BE2C (cell line): ENCODE measurements at regions not wholly inside any gene's neighbourhood (a gene's known extent, or its start where the extent isn't known, plus 50 kb on each side); places are given as distances from the start of the nearest gene placed in this dataset.

ENCODE experiments used
- DNase-seq: peaks from one replicate; pipeline ENCODE4 v3.0.0-alpha.2; 2020
- H3K27me3 ChIP-seq: fragments of 250-450 bp; sonication (Bioruptor Pico); 2 replicates; pipeline ENCODE4 v1.5.1; 2020; ENCODE audit warnings: mild to moderate bottlenecking
- H3K36me3 ChIP-seq: fragments of 250-450 bp; sonication (Bioruptor Pico); 2 replicates; pipeline ENCODE4 v1.5.1; 2020; ENCODE audit warnings: mild to moderate bottlenecking
- H3K4me1 ChIP-seq: fragments of 250-450 bp; sonication (Bioruptor Pico); 2 replicates; pipeline ENCODE4 v1.5.1; 2020
- H3K4me3 ChIP-seq: 2 replicates; pipeline ENCODE4 v1.5.1; 2011; ENCODE audit warnings: low read depth, low read length
- H3K9me3 ChIP-seq: fragments of 250-450 bp; sonication (Bioruptor Pico); 2 replicates; pipeline ENCODE4 v1.5.1; 2020
- TF ChIP-seq, protein P1 (sequence below): IDR thresholded peaks from 2 replicates; pipeline ENCODE4 v1.5.1; 2012; ENCODE audit warnings: mild to moderate bottlenecking, low read depth, low read length

DNA sequence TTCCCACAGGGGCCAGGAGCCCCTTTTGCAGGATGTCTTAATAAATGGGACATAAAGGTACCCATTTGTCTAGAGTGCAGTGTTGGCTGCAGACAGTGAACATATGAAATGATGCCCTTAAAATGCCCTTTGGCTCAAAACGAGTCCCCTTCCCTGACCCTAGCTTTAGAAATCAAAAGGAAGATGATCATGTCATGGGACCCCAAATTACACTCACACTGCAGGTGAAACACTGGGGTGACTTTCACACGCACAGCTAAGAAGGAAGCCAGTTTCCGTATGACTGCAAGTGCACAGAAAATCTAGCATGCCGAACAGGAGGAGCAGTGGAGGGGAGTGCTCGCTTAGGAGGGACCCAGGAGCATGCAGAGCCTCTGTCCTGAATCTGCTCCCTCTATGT is 154.5 kb upstream of the KLF14 start:
- TF ChIP-seq, protein P1, sequence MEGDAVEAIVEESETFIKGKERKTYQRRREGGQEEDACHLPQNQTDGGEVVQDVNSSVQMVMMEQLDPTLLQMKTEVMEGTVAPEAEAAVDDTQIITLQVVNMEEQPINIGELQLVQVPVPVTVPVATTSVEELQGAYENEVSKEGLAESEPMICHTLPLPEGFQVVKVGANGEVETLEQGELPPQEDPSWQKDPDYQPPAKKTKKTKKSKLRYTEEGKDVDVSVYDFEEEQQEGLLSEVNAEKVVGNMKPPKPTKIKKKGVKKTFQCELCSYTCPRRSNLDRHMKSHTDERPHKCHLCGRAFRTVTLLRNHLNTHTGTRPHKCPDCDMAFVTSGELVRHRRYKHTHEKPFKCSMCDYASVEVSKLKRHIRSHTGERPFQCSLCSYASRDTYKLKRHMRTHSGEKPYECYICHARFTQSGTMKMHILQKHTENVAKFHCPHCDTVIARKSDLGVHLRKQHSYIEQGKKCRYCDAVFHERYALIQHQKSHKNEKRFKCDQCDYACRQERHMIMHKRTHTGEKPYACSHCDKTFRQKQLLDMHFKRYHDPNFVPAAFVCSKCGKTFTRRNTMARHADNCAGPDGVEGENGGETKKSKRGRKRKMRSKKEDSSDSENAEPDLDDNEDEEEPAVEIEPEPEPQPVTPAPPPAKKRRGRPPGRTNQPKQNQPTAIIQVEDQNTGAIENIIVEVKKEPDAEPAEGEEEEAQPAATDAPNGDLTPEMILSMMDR = no peak
- Histone ChIP-seq H3K36me3 (no peaks in the 10 kb centered on the region), H3K4me1 (no peaks in the 10 kb centered on the region), H3K4me3 (no peak overlapping the region), H3K27me3 (no peaks in the 10 kb centered on the region), H3K9me3 (no peaks in the 10 kb centered on the region)
- DNase-seq = no peak

GRCh38 chr7:130890176-130891020 is 156.4 kb upstream of the KLF14 start:
- no peaks in the 10 kb centered on the region for H3K4me1 ChIP-seq

DNA sequence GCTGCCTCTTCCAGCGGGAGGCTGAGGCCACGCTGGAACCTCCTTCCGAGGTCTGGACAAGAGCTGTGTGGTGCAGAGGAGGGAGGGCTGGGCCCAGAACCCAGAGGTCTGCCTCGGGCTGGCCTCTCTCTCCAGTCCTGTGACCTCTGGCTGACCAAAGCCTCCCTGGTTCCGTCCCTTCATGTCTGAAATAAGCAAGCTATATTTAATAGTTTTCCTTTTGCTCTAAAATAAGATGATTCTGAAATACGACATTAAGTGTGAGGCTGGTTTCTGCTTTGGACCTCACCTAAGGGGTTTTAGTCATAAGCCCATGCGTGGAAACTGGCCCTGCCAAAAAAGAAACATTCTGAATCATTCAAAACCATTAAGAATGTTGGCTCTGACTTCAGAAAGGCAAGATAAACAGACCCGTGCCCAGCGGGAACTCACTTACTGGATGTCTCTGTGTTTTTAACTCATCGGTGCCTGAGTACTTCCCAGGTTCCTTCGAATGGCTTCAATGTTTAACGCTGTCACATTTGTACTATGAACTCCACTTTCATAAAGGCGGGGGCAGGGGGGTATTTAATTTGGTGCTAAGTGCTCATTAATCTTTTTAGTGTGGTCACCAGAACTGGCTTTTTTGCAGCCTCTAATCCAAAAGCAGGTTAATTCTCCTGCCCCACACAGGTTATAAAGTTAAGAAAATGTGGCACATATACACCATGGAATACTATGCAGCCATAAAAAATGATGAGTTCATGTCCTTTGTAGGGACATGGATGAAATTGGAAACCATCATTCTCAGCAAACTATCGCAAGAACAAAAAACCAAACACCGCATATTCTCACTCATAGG is 157.5 kb upstream of the KLF14 start:
- H3K36me3 ChIP-seq = no peaks in the 10 kb centered on the region

More at GRCh38 chr7:130890176-130891020, 156.4 kb upstream of the KLF14 start:
- DNase-seq = no peak
- Histone ChIP-seq H3K4me3 (no peak overlapping the region), H3K36me3 (no peaks in the 10 kb centered on the region), H3K9me3 (no peaks in the 10 kb centered on the region), H3K27me3 (no peaks in the 10 kb centered on the region)
- TF ChIP-seq, protein P1 = no peak

GRCh38 chr7:130893441-130893894 is 159.5 kb upstream of the KLF14 start:
- H3K4me1 ChIP-seq = no peaks in the 10 kb centered on the region; the same call in 1 of the 2 replicates

More for the DNA sequence above, 157.5 kb upstream of the KLF14 start:
- TF ChIP-seq, protein P1 = no peak
- no peaks in the 10 kb centered on the region for H3K4me1 ChIP-seq
- H3K9me3 ChIP-seq = no peaks in the 10 kb centered on the region
- H3K4me3 ChIP-seq = no peak overlapping the region
- H3K27me3 ChIP-seq = no peaks in the 10 kb centered on the region
- no peak for DNase-seq

DNA sequence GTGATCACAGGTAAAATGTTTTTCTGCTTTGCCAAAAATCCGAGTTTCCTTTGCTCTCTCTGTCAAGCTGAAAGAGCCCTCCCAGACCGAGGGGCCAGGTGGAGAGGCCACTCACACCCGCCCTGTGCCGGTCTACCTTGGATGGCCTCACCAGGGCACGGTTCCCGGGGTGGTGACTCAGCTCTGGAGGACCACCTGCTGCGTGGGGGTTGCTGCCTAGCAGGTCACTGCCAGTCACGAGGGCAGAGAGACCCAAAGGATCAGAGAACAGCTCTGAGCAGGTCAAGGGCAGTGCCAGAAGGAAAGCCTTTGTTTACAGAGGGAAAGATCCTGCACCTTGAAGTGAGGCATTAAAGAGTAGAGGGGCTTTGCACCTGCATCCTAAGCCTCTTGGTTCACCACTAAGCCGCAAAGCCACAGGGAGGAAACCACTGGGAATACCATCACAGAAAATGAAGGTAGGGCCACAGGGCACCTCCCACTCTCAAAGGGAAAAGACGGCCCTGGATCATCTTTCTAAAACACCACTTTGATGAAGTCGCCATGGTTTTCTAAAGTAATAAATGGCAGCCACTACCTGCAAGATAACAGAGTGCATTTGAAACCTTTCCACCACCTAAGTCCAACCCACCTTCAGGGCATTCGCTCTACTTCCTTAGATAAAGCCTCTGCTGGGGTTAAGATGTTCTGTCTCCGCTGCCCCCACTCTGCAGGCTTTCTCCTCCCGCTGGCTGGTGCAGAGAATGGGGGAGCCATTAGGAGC is 160.3 kb upstream of the KLF14 start:
- TF ChIP-seq, protein P1 = no peak
- no peaks in the 10 kb centered on the region; the same call in 1 of the 2 replicates for H3K4me1 ChIP-seq
- H3K27me3 ChIP-seq = no peaks in the 10 kb centered on the region
- no peaks in the 10 kb centered on the region for H3K36me3 ChIP-seq
- no peak for DNase-seq
- no peak overlapping the region for H3K4me3 ChIP-seq
- H3K9me3 ChIP-seq = no peaks in the 10 kb centered on the region

More at GRCh38 chr7:130893441-130893894, 159.5 kb upstream of the KLF14 start:
- Histone ChIP-seq H3K9me3 (no peaks in the 10 kb centered on the region), H3K36me3 (no peaks in the 10 kb centered on the region), H3K4me3 (no peak overlapping the region), H3K27me3 (no peaks in the 10 kb centered on the region)
- TF ChIP-seq, protein P1 = no peak
- no peak for DNase-seq
